ENCODE measurements at regions not wholly inside any gene's neighbourhood (a gene's known extent, or its start where the extent isn't known, plus 50 kb on each side); places are given as distances from the start of the nearest gene placed in this dataset.

GRCh38 chr13:106187101-106187500 lies 348.4 kb downstream of the EFNB2 start:
- Histone ChIP-seq H3K27me3 (no peaks in the 10 kb centered on the region), H3K4me3 (no peak overlapping the region), H3K4me1 (no peaks in the 10 kb centered on the region), H3K9me3 (no peaks in the 10 kb centered on the region), H3K27ac (no peak overlapping the region), H3K36me3 (replicated peaks in 1 of 2; ENCODE audit: insufficient read depth in 1 of 2, low read depth in 2 of 2) (no peaks in the 10 kb centered on the region)
- ATAC-seq (no peak), DNase-seq (no peak)
- TF ChIP-seq POLR2A (IDR thresholded peaks at IDR 0.05) (no peak), CTCF (IDR thresholded peaks at IDR 0.05) (no peak)
- WGBS, 2 donors = 60 to 70% methylated on average over 1 of the region's 1 CpG
- intact Hi-C loops (cut with DNase I) = no loop called here

- Histone ChIP-seq H3K36me3 (replicated peaks in 1 of 2; ENCODE audit: insufficient read depth in 1 of 2, low read depth in 2 of 2) (no peaks in the 10 kb centered on the region), H3K4me3 (no peak overlapping the region), H3K27me3 (no peaks in the 10 kb centered on the region), H3K4me1 (no peaks in the 10 kb centered on the region), H3K9me3 (no peaks in the 10 kb centered on the region), H3K27ac (no peak overlapping the region)
- intact Hi-C loops (cut with DNase I) = no loop called here
- ATAC-seq (no peak), DNase-seq (no peak)
- 80 to 86% methylated on average over 3 of the region's 3 CpGs for WGBS, 2 donors
- TF ChIP-seq POLR2A (IDR thresholded peaks at IDR 0.05) (no peak), CTCF (IDR thresholded peaks at IDR 0.05) (no peak)
Measured at GRCh38 chr13:106186366-106187030, 349.0 kb downstream of the EFNB2 start.

- no peak overlapping the region for H3K4me3 ChIP-seq
- H3K36me3 ChIP-seq (replicated peaks in 1 of 2; ENCODE audit: insufficient read depth in 1 of 2, low read depth in 2 of 2) = no peaks in the 10 kb centered on the region
- ATAC-seq = no peak
- TF ChIP-seq POLR2A (IDR thresholded peaks at IDR 0.05) (no peak), CTCF (IDR thresholded peaks at IDR 0.05) (no peak)
- H3K4me1 ChIP-seq = no peaks in the 10 kb centered on the region
- intact Hi-C loops (cut with DNase I) = no loop called here
- H3K9me3 ChIP-seq = no peaks in the 10 kb centered on the region
- H3K27ac ChIP-seq = no peak overlapping the region
- 92 to 93% methylated on average over 2 of the region's 2 CpGs for WGBS, 2 donors
- no peaks in the 10 kb centered on the region for H3K27me3 ChIP-seq
- no peak for DNase-seq
Measured at GRCh38 chr13:106184790-106185189, 350.7 kb downstream of the EFNB2 start.

GRCh38 chr13:106183410-106184065 lies 351.9 kb downstream of the EFNB2 start:
- Histone ChIP-seq H3K4me3 (no peak overlapping the region), H3K9me3 (no peaks in the 10 kb centered on the region), H3K27ac (no peak overlapping the region), H3K4me1 (no peaks in the 10 kb centered on the region), H3K27me3 (no peaks in the 10 kb centered on the region), H3K36me3 (replicated peaks in 1 of 2; ENCODE audit: insufficient read depth in 1 of 2, low read depth in 2 of 2) (no peaks in the 10 kb centered on the region)
- ATAC-seq (no peak), DNase-seq (no peak)
- TF ChIP-seq POLR2A (IDR thresholded peaks at IDR 0.05) (no peak), CTCF (IDR thresholded peaks at IDR 0.05) (no peak)
- WGBS, 2 donors = 72 to 75% methylated on average over 16 of the region's 16 CpGs
- intact Hi-C loops (cut with DNase I) = no loop called here

GRCh38 chr13:106182404-106182803 lies 353.1 kb downstream of the EFNB2 start:
- DNase-seq (no peak), ATAC-seq (no peak)
- no peak overlapping the region for H3K27ac ChIP-seq
- intact Hi-C loops (cut with DNase I) = no loop called here
- TF ChIP-seq POLR2A (IDR thresholded peaks at IDR 0.05) (no peak), CTCF (IDR thresholded peaks at IDR 0.05) (no peak)
- WGBS, 2 donors = 49 to 72% methylated on average over 6 of the region's 6 CpGs
- no peaks in the 10 kb centered on the region for H3K4me1 ChIP-seq
- no peaks in the 10 kb centered on the region for H3K9me3 ChIP-seq
- H3K4me3 ChIP-seq = no peak overlapping the region
- no peaks in the 10 kb centered on the region for H3K36me3 ChIP-seq (replicated peaks in 1 of 2; ENCODE audit: insufficient read depth in 1 of 2, low read depth in 2 of 2)
- no peaks in the 10 kb centered on the region for H3K27me3 ChIP-seq
